H1 (cell line): ENCODE measurements at regions not wholly inside any gene's neighbourhood (a gene's known extent, or its start where the extent isn't known, plus 50 kb on each side); places are given as distances from the start of the nearest gene placed in this dataset.

ENCODE experiments used
- CEBPB ChIP-seq: IDR thresholded peaks from 2 replicates; pipeline ENCODE4 v1.6.1; 2012; ENCODE audit warnings: low read depth, low read length
- CHD2 ChIP-seq: IDR thresholded peaks from 2 replicates; pipeline ENCODE4 v1.6.1; 2012; ENCODE audit warnings: low read length, improper control_type of control experiment
- POLR2A ChIP-seq, 2 experiments: IDR thresholded peaks; 1 replicate in 1 of 2; 2 replicates in 1 of 2; pipeline ENCODE4 v1.6.1; 2011; ENCODE audit warnings: low read depth in 2 of 2, low read length in 2 of 2, mild to moderate bottlenecking in 2 of 2; ENCODE audit errors: control extremely low read depth in 1 of 2
- RNF2 ChIP-seq: fragments of 200-900, 300-1000 bp; sonication (generic); IDR thresholded peaks from 2 replicates; pipeline ENCODE4 v1.7.1; 2016; ENCODE audit warnings: borderline replicate concordance, low read depth, mild to moderate bottlenecking, antibody characterized with exemption, low read length; ENCODE audit not compliant: poor library complexity, severe bottlenecking; ENCODE audit errors: missing control alignments
- ZNF274 ChIP-seq: IDR thresholded peaks from 2 replicates; pipeline ENCODE4 v1.7.0; 2012; ENCODE audit warnings: low read length, borderline replicate concordance; ENCODE audit errors: extremely low read depth

- TF ChIP-seq POLR2A (IDR thresholded peaks at IDR 0.05; ENCODE audit: control extremely low read depth in 1 of 2, low read depth in 2 of 2, low read length in 2 of 2) = no peak
- no peak for TF ChIP-seq CEBPB
- TF ChIP-seq ZNF274 = no peak
- TF ChIP-seq RNF2 = no peak
- no peak for TF ChIP-seq CHD2
- TF ChIP-seq, all 59 proteins: peak for 0
Observed at GRCh38 chr5:152106571-152106970, 181.9 kb upstream of the GLRA1 start (continued).
